NB4 (cell line): ENCODE measurements at regions not wholly inside any gene's neighbourhood (a gene's known extent, or its start where the extent isn't known, plus 50 kb on each side); places are given as distances from the start of the nearest gene placed in this dataset.

Experiments used
- MYC ChIP-seq: IDR thresholded peaks from 2 replicates; pipeline ENCODE4 v1.6.1; 2011; ENCODE audit warnings: low read depth, low read length
- POLR2A ChIP-seq: IDR thresholded peaks from 2 replicates; pipeline ENCODE4 v1.6.1; 2011; ENCODE audit warnings: mild to moderate bottlenecking; ENCODE audit not compliant: insufficient read length; ENCODE audit errors: extremely low read depth
- TF ChIP-seq, protein P1 (sequence below): IDR thresholded peaks from one replicate; pipeline ENCODE4 v1.5.1; 2012; ENCODE audit warnings: low read depth, low read length

DNA sequence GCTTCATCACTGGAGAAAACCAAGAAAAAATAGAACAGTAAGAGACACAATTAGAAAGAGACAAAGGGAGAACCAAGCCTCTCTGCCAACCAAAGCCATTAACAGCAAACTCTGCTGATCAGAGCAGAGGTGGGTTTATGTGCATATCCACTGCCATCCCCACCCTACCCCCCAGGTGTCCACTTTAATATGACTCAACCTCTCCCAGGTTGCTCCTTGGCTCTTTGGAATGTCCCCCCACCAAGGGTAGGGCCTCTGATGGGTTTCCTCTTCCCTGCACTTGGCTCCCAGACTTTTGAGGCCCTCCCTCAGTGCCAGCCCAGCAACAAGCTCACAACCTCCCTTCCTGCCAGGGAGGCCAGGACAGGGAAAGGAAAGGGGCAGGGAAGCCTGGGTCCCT, 104.8 kb downstream of the DMRTA2 start:
- TF ChIP-seq POLR2A (no peak), MYC (no peak)
- TF ChIP-seq, protein P1, sequence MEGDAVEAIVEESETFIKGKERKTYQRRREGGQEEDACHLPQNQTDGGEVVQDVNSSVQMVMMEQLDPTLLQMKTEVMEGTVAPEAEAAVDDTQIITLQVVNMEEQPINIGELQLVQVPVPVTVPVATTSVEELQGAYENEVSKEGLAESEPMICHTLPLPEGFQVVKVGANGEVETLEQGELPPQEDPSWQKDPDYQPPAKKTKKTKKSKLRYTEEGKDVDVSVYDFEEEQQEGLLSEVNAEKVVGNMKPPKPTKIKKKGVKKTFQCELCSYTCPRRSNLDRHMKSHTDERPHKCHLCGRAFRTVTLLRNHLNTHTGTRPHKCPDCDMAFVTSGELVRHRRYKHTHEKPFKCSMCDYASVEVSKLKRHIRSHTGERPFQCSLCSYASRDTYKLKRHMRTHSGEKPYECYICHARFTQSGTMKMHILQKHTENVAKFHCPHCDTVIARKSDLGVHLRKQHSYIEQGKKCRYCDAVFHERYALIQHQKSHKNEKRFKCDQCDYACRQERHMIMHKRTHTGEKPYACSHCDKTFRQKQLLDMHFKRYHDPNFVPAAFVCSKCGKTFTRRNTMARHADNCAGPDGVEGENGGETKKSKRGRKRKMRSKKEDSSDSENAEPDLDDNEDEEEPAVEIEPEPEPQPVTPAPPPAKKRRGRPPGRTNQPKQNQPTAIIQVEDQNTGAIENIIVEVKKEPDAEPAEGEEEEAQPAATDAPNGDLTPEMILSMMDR, result no peak
